Neural crest cell (in vitro differentiated cells): ENCODE measurements at regions not wholly inside any gene's neighbourhood (a gene's known extent, or its start where the extent isn't known, plus 50 kb on each side); places are given as distances from the start of the nearest gene placed in this dataset.

ENCODE experiments used
- DNase-seq: peaks from one replicate; pipeline ENCODE4 v3.0.0; 2021; ENCODE audit warnings: low read depth, mixed read lengths, low spot score
- H3K27ac Mint-ChIP-seq: one replicate; pipeline ENCODE4 v1.8.0; 2021; ENCODE audit warnings: mild to moderate bottlenecking, mixed read lengths; ENCODE audit not compliant: unreplicated experiment
- H3K27me3 Mint-ChIP-seq: 2 replicates; pipeline ENCODE4 v1.8.0; 2021; ENCODE audit warnings: low read depth, mild to moderate bottlenecking, mixed read lengths
- H3K36me3 Mint-ChIP-seq: 2 replicates; pipeline ENCODE4 v1.8.0; 2021; ENCODE audit warnings: low read depth, mild to moderate bottlenecking, mixed read lengths
- H3K4me1 Mint-ChIP-seq: 2 replicates; pipeline ENCODE4 v1.8.0; 2021; ENCODE audit warnings: mixed read lengths
- H3K4me3 Mint-ChIP-seq: one replicate; pipeline ENCODE4 v1.8.0; 2021; ENCODE audit warnings: mild to moderate bottlenecking, mixed read lengths
- H3K9me3 Mint-ChIP-seq: 2 replicates; pipeline ENCODE4 v1.8.0; 2021; ENCODE audit warnings: mixed read lengths
- CTCF ChIP-seq: fragments of 200-600 bp; sonication (generic); conservative IDR thresholded peaks from 2 replicates; pipeline ENCODE4 v1.5.0; 2021; ENCODE audit warnings: antibody characterized with exemption, mild to moderate bottlenecking

DNA sequence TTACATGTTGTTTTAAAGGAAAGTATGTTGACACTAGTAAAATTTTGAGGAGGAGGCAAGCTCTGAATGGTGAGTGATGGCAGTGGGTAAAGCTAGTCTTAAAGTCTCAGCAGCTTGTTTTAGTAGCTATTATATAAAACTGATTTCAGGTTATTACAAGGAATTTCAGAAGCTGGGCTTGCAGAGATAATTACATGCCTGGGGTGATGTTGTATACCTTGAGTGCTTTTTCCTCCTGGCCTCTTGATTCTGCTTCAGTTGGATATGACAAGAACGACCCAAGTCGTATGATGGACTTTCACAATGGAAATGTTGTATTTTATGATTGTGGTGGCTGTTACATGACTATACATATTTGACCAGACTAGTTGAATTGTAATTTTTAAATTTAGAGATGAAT lies 175.5 kb upstream of the ADGRL3 start:
- H3K4me1 Mint-ChIP-seq: no peaks in the 10 kb centered on the region
- DNase-seq: no peak
- H3K4me3 Mint-ChIP-seq: no peak overlapping the region
- H3K27ac Mint-ChIP-seq: no peak overlapping the region
- TF ChIP-seq CTCF: no peak
- no peaks in the 10 kb centered on the region for H3K9me3 Mint-ChIP-seq
- H3K36me3 Mint-ChIP-seq: peaks cover 2% of the 10 kb centered on the region
- H3K27me3 Mint-ChIP-seq: no peaks in the 10 kb centered on the region

- DNase-seq: no peak
- Mint-ChIP-seq H3K4me3 (no peak overlapping the region), H3K36me3 (no peaks in the 10 kb centered on the region), H3K27ac (no peak overlapping the region), H3K4me1 (no peaks in the 10 kb centered on the region), H3K9me3 (no peaks in the 10 kb centered on the region), H3K27me3 (no peaks in the 10 kb centered on the region)
- TF ChIP-seq CTCF: no peak
Measured at GRCh38 chr4:61027939-61028338, 172.2 kb upstream of the ADGRL3 start.

- Mint-ChIP-seq H3K4me1 (no peaks in the 10 kb centered on the region), H3K4me3 (no peak overlapping the region), H3K27ac (no peak overlapping the region), H3K27me3 (no peaks in the 10 kb centered on the region), H3K9me3 (peaks cover 2% of the 10 kb centered on the region), H3K36me3 (peaks cover 2% of the 10 kb centered on the region)
- no peak for DNase-seq
- TF ChIP-seq CTCF: no peak
Measured at GRCh38 chr4:61036071-61036684, 163.9 kb upstream of the ADGRL3 start.

DNA sequence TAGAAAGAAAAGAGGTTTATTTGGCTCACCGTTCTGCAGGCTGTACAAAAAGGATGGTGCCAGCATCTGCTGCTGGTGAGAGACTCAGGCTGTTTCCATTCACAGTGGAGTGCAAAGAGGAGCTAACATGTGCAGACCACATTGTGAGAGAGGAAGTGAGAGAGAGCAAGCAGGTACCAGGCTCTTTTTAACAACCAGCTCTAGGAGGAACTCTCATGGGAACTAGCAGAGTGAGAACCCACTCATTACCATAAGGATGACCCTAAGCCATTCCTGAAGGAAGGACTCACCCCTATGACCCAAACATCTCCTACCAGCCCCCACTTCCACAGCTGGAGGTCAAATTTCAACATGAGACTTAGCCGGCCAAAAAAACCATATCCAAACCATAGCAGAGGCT lies 158.6 kb upstream of the ADGRL3 start:
- H3K27me3 Mint-ChIP-seq: no peaks in the 10 kb centered on the region
- H3K27ac Mint-ChIP-seq: no peak overlapping the region
- H3K36me3 Mint-ChIP-seq: peaks cover 2% of the 10 kb centered on the region
- TF ChIP-seq CTCF: no peak
- H3K4me3 Mint-ChIP-seq: no peak overlapping the region
- peaks cover 6% of the 10 kb centered on the region for H3K4me1 Mint-ChIP-seq
- no peak for DNase-seq
- peaks cover 9% of the 10 kb centered on the region for H3K9me3 Mint-ChIP-seq

GRCh38 chr4:61044837-61045236 lies 155.3 kb upstream of the ADGRL3 start:
- no peak for DNase-seq
- Mint-ChIP-seq H3K27ac (no peak overlapping the region), H3K36me3 (peaks cover 2% of the 10 kb centered on the region), H3K27me3 (no peaks in the 10 kb centered on the region), H3K4me3 (no peak overlapping the region), H3K9me3 (peaks cover 7% of the 10 kb centered on the region), H3K4me1 (peaks cover 6% of the 10 kb centered on the region)
- no peak for TF ChIP-seq CTCF

DNA sequence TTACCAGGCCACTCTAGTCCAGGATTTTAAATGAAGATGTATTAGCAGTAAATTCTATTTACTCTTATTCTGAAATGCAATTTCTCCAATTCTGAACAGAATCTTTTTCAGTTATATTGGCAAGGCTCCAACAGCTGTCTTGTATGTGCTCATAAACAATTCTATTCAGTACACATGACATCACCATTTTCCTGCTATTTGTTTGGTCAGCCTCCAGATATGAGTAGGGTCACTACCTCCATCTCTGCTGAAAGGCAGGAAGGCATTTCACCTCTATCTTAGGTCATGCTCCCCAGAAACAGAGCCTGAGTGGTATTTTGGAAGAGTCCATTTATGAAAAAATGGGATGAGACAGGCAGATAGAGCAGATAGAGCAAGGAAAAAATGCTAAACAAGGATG lies 151.1 kb upstream of the ADGRL3 start:
- Mint-ChIP-seq H3K4me1 (no peaks in the 10 kb centered on the region), H3K4me3 (no peak overlapping the region)
- DNase-seq: no peak

More for the DNA sequence above, 151.1 kb upstream of the ADGRL3 start:
- no peaks in the 10 kb centered on the region for H3K36me3 Mint-ChIP-seq
- no peak for TF ChIP-seq CTCF
- no peak overlapping the region for H3K27ac Mint-ChIP-seq
- peaks cover 2% of the 10 kb centered on the region for H3K9me3 Mint-ChIP-seq
- no peaks in the 10 kb centered on the region for H3K27me3 Mint-ChIP-seq
